BJ (cell line): ENCODE measurements at regions not wholly inside any gene's neighbourhood (a gene's known extent, or its start where the extent isn't known, plus 50 kb on each side); places are given as distances from the start of the nearest gene placed in this dataset.
A peak's percentile ranks its signal among the peaks of the same experiment; 100 is the strongest.
"Not testable (repeated sequence)": the region's sequence is repeated elsewhere in the genome, so short reads cannot be mapped to it uniquely, and the experiment has no call there.

Source experiments
- CTCF ChIA-PET: fragments of 350-600 bp; formaldehyde crosslinking; extraction: SDS; loops from one replicate; lab custom pipeline; 2021; ENCODE audit warnings: antibody characterized with exemption, inconsistent platforms; lab: Yijun Ruan, JAX
- POLR2A ChIA-PET: fragments of 300-600 bp; sonication (Branson Sonifier 250); formaldehyde crosslinking; extraction: SDS; loops from one replicate; lab custom pipeline; 2021; ENCODE audit warnings: antibody characterized with exemption; lab: Charles Lee
- DNase-seq: peaks from one replicate; pipeline ENCODE4 v3.0.0-alpha.2; 2011; ENCODE audit warnings: low read depth
- H3K27me3 ChIP-seq: 2 replicates; pipeline ENCODE4 v1.6.0; 2011; ENCODE audit warnings: low read length; ENCODE audit not compliant: control insufficient read depth, insufficient read depth
- H3K36me3 ChIP-seq: 2 replicates; pipeline ENCODE4 v1.5.1; 2011; ENCODE audit warnings: low read length; ENCODE audit not compliant: control insufficient read depth, insufficient read depth
- H3K4me3 ChIP-seq: 2 replicates; pipeline ENCODE4 v1.5.1; 2011; ENCODE audit warnings: low read depth, mild to moderate bottlenecking, control low read depth, low read length
- CTCF ChIP-seq: IDR thresholded peaks from 2 replicates; pipeline ENCODE4 v1.5.1; 2011; ENCODE audit warnings: low read depth, mild to moderate bottlenecking, control low read depth, inconsistent platforms, low read length, moderate library complexity; ENCODE audit not compliant: insufficient read depth

GRCh38 chr5:17081142-17081541 lies 136.3 kb upstream of the BASP1 start:
- TF ChIP-seq CTCF, result peak; percentile 32; the same call in 1 of the 2 replicates
- POLR2A ChIA-PET, result no interaction called here
- no peaks in the 10 kb centered on the region for H3K36me3 ChIP-seq
- no peak overlapping the region for H3K4me3 ChIP-seq
- no peaks in the 10 kb centered on the region for H3K27me3 ChIP-seq
- CTCF ChIA-PET, result interaction anchor here (0.5 to 3.4 kb wide), 6 partner anchors 36 to 365 kb away, joined by 3 to 10 read pairs (median 6); no protein-coding TSS in a partner anchor
- peak; percentile 76 for DNase-seq

- POLR2A ChIA-PET, H3K27me3 ChIP-seq, H3K36me3 ChIP-seq, H3K4me3 ChIP-seq, DNase-seq: not testable (repeated sequence)
- CTCF ChIA-PET, result interaction anchor here (3.4 kb wide), 1 partner anchor 107 kb away, joined by 10 read pairs; no protein-coding TSS in a partner anchor
Measured at GRCh38 chr5:17083276-17083675, 134.2 kb upstream of the BASP1 start.

- no peak for DNase-seq
- ChIA-PET CTCF (no interaction called here), POLR2A (no interaction called here)
- H3K4me3 ChIP-seq, result no peak overlapping the region
- H3K36me3 ChIP-seq, result no peaks in the 10 kb centered on the region
- H3K27me3 ChIP-seq, result no peaks in the 10 kb centered on the region
- TF ChIP-seq CTCF, result no peak
Measured at GRCh38 chr5:17087035-17087434, 130.4 kb upstream of the BASP1 start.

GRCh38 chr5:17088051-17088450 lies 129.4 kb upstream of the BASP1 start:
- TF ChIP-seq CTCF, result no peak
- no peaks in the 10 kb centered on the region for H3K36me3 ChIP-seq
- H3K4me3 ChIP-seq, result no peak overlapping the region
- ChIA-PET CTCF (no interaction called here), POLR2A (no interaction called here)
- no peak for DNase-seq
- no peaks in the 10 kb centered on the region for H3K27me3 ChIP-seq

GRCh38 chr5:17089001-17089400 lies 128.4 kb upstream of the BASP1 start:
- POLR2A ChIA-PET, result no interaction called here
- CTCF ChIA-PET, result interaction anchor here (0.6 to 0.8 kb wide), 3 partner anchors 43 to 282 kb away, joined by 3 to 4 read pairs (median 4); no protein-coding TSS in a partner anchor

More at GRCh38 chr5:17089001-17089400, 128.4 kb upstream of the BASP1 start:
- Histone ChIP-seq H3K4me3 (no peak overlapping the region), H3K36me3 (no peaks in the 10 kb centered on the region), H3K27me3 (no peaks in the 10 kb centered on the region)
- no peak for TF ChIP-seq CTCF
- no peak for DNase-seq
